Astrocyte (in vitro differentiated cells and primary cell): ENCODE measurements at regions not wholly inside any gene's neighbourhood (a gene's known extent, or its start where the extent isn't known, plus 50 kb on each side); places are given as distances from the start of the nearest gene placed in this dataset.

ENCODE experiments used
- DNase-seq: peaks from one replicate; pipeline ENCODE4 v3.0.0-alpha.2; 2010; ENCODE audit warnings: low read depth
- FAIRE-seq: peaks from 2 replicates; lab custom pipeline; 2011; peaks lifted over from hg19 to GRCh38; lab: Jason Lieb, UNC
- H2AFZ ChIP-seq: 2 replicates; pipeline ENCODE4 v1.6.0; 2012; ENCODE audit warnings: low read depth, low read length, inconsistent platforms
- H3K27ac ChIP-seq: 2 replicates; pipeline ENCODE4 v1.5.1; 2011; ENCODE audit warnings: low read depth, low read length, inconsistent platforms
- H3K27me3 ChIP-seq: 2 replicates; pipeline ENCODE4 v1.6.0; 2011; ENCODE audit warnings: low read length, inconsistent platforms; ENCODE audit not compliant: insufficient read depth
- H3K36me3 ChIP-seq: 2 replicates; pipeline ENCODE4 v1.5.1; 2011; ENCODE audit warnings: low read length, inconsistent platforms; ENCODE audit not compliant: insufficient read depth
- H3K4me1 ChIP-seq: 2 replicates; pipeline ENCODE4 v1.5.1; 2011; ENCODE audit warnings: low read length, inconsistent platforms; ENCODE audit not compliant: insufficient read depth
- H3K4me2 ChIP-seq: 2 replicates; pipeline ENCODE4 v1.6.0; 2012; ENCODE audit warnings: low read length, inconsistent platforms
- H3K4me3 ChIP-seq: 2 replicates; pipeline ENCODE4 v1.5.1; 2011; ENCODE audit warnings: low read depth, mild to moderate bottlenecking, low read length, inconsistent platforms; ENCODE audit not compliant: insufficient read depth
- H3K79me2 ChIP-seq: 2 replicates; pipeline ENCODE4 v1.6.0; 2012; ENCODE audit warnings: mild to moderate bottlenecking, low read length, inconsistent platforms; ENCODE audit not compliant: insufficient read depth
- H3K9ac ChIP-seq: 2 replicates; pipeline ENCODE4 v1.6.0; 2012; ENCODE audit warnings: mild to moderate bottlenecking, low read length, inconsistent platforms
- H3K9me3 ChIP-seq: 2 replicates; pipeline ENCODE4 v1.5.1; 2012; ENCODE audit warnings: low read depth, mild to moderate bottlenecking, low read length, inconsistent platforms; ENCODE audit not compliant: insufficient read depth
- H4K20me1 ChIP-seq: 2 replicates; pipeline ENCODE4 v1.6.0; 2012; ENCODE audit warnings: low read length, inconsistent platforms; ENCODE audit not compliant: insufficient read depth
- H3K27ac Mint-ChIP-seq: one replicate; pipeline ENCODE4 v1.8.0; 2021; ENCODE audit warnings: mild to moderate bottlenecking, mixed read lengths; ENCODE audit not compliant: unreplicated experiment
- H3K27me3 Mint-ChIP-seq: one replicate; pipeline ENCODE4 v1.8.0; 2021; ENCODE audit warnings: low read depth, mixed read lengths; ENCODE audit not compliant: unreplicated experiment
- H3K36me3 Mint-ChIP-seq: one replicate; pipeline ENCODE4 v1.8.0; 2021; ENCODE audit warnings: low read depth, mixed read lengths; ENCODE audit not compliant: unreplicated experiment
- H3K4me1 Mint-ChIP-seq: one replicate; pipeline ENCODE4 v1.8.0; 2021; ENCODE audit warnings: low read depth, mixed read lengths; ENCODE audit not compliant: unreplicated experiment
- H3K4me3 Mint-ChIP-seq: one replicate; pipeline ENCODE4 v1.8.0; 2021; ENCODE audit warnings: mild to moderate bottlenecking, moderate library complexity, mixed read lengths; ENCODE audit not compliant: unreplicated experiment
- H3K9me3 Mint-ChIP-seq: one replicate; pipeline ENCODE4 v1.8.0; 2021; ENCODE audit warnings: mild to moderate bottlenecking, mixed read lengths; ENCODE audit not compliant: unreplicated experiment
- EZH2 ChIP-seq: IDR thresholded peaks from 2 replicates; pipeline ENCODE4 v1.6.1; 2012; ENCODE audit warnings: mild to moderate bottlenecking, low read length, inconsistent platforms; ENCODE audit not compliant: insufficient read depth
- TF ChIP-seq, protein P1 (sequence below): IDR thresholded peaks from 2 replicates; pipeline ENCODE4 v1.5.1; 2011; ENCODE audit warnings: low read depth, mild to moderate bottlenecking, inconsistent platforms, low read length, moderate library complexity; ENCODE audit not compliant: insufficient read depth

GRCh38 chr22:22035771-22036314 is 53.3 kb upstream of the TOP3B start:
- H3K27me3 Mint-ChIP-seq = peaks cover 39% of the 10 kb centered on the region
- Histone ChIP-seq H3K36me3 (no peaks in the 10 kb centered on the region), H3K4me3 (no peak overlapping the region), H3K79me2 (no peaks in the 10 kb centered on the region), H3K4me1 (peaks cover 12% of the 10 kb centered on the region), H4K20me1 (no peaks in the 10 kb centered on the region), H3K27ac (no peak overlapping the region), H2AFZ (no peak overlapping the region), H3K9me3 (no peaks in the 10 kb centered on the region), H3K9ac (no peak overlapping the region), H3K4me2 (no peak overlapping the region), H3K27me3 (peaks cover 11% of the 10 kb centered on the region)
- H3K9me3 Mint-ChIP-seq = no peaks in the 10 kb centered on the region
- no peak for FAIRE-seq
- H3K36me3 Mint-ChIP-seq = no peaks in the 10 kb centered on the region
- no peak overlapping the region for H3K27ac Mint-ChIP-seq
- H3K4me3 Mint-ChIP-seq = no peak overlapping the region
- peaks cover 4% of the 10 kb centered on the region for H3K4me1 Mint-ChIP-seq
- TF ChIP-seq, protein P1, sequence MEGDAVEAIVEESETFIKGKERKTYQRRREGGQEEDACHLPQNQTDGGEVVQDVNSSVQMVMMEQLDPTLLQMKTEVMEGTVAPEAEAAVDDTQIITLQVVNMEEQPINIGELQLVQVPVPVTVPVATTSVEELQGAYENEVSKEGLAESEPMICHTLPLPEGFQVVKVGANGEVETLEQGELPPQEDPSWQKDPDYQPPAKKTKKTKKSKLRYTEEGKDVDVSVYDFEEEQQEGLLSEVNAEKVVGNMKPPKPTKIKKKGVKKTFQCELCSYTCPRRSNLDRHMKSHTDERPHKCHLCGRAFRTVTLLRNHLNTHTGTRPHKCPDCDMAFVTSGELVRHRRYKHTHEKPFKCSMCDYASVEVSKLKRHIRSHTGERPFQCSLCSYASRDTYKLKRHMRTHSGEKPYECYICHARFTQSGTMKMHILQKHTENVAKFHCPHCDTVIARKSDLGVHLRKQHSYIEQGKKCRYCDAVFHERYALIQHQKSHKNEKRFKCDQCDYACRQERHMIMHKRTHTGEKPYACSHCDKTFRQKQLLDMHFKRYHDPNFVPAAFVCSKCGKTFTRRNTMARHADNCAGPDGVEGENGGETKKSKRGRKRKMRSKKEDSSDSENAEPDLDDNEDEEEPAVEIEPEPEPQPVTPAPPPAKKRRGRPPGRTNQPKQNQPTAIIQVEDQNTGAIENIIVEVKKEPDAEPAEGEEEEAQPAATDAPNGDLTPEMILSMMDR = no peak
- no peak for TF ChIP-seq EZH2
- no peak for DNase-seq

DNA sequence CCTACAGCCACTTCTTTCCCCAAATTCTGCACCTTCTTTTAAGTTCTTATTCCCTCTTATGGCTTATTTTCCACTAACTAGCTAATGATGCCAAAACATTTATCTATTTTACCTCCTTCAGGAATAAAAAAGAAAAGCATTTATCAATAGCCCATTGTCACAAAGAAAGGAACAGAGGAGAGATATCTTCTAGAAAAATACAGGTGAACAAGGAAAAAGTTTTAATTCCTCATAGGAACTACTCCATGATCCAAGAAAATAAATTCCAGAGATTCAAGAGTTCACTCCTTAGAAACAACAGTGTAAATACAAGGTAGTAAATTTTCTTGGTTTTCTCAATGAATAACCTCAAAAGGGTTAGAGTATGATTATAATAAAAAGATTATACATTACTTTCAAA is 52.6 kb upstream of the TOP3B start:
- Histone ChIP-seq H3K27ac (no peak overlapping the region), H4K20me1 (no peaks in the 10 kb centered on the region), H3K4me2 (no peak overlapping the region), H3K27me3 (peaks cover 8% of the 10 kb centered on the region), H3K79me2 (no peaks in the 10 kb centered on the region), H3K4me3 (no peak overlapping the region), H3K9me3 (no peaks in the 10 kb centered on the region), H3K36me3 (no peaks in the 10 kb centered on the region), H2AFZ (no peak overlapping the region), H3K9ac (no peak overlapping the region), H3K4me1 (peaks cover 12% of the 10 kb centered on the region)
- Mint-ChIP-seq H3K4me1 (peaks cover 4% of the 10 kb centered on the region), H3K9me3 (no peaks in the 10 kb centered on the region), H3K27ac (no peak overlapping the region), H3K27me3 (peaks cover 39% of the 10 kb centered on the region), H3K4me3 (no peak overlapping the region), H3K36me3 (no peaks in the 10 kb centered on the region)
- no peak for DNase-seq
- TF ChIP-seq, protein P1 = no peak
- no peak for TF ChIP-seq EZH2
- no peak for FAIRE-seq

DNA sequence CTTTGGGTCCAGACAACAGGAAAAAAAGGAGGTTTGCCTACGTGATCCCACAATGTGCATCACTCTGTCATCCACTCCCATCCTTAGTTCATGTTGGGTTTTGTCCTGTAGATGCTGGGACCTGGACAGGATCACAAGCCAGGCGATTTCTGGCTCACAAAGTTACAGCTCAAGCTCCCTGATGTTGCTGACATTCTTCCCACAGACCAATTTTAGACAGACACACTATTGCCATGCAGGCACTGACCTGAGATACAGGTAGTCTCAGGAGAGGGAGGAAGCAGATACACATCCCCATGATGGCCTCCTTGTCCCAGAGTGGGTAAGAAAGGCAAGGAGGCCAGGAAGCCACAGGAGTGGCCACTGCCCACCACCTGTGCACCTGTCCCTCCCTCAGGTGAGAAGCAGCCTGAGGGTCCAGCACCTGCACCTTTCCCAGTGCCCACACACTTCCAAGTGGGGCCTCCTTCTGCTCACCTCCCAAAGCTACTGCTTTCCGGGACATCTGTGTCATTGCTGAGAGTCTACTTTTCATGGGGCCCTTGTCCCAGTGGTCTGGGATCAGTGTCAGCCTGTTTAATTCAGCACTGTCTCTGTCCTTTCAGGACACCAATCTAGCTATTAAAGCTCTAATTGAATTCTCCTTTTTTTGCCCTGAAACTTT is 52.0 kb upstream of the TOP3B start:
- DNase-seq = no peak
- peaks cover 4% of the 10 kb centered on the region for H3K4me1 Mint-ChIP-seq
- no peaks in the 10 kb centered on the region for H3K36me3 ChIP-seq
- no peaks in the 10 kb centered on the region for H3K9me3 ChIP-seq
- no peaks in the 10 kb centered on the region for H3K9me3 Mint-ChIP-seq
- no peaks in the 10 kb centered on the region for H4K20me1 ChIP-seq
- no peaks in the 10 kb centered on the region for H3K79me2 ChIP-seq
- TF ChIP-seq, protein P1 = no peak
- no peak for TF ChIP-seq EZH2
- peaks cover 8% of the 10 kb centered on the region for H3K27me3 ChIP-seq
- H3K9ac ChIP-seq = no peak overlapping the region
- H3K4me3 ChIP-seq = no peak overlapping the region
- peaks cover 12% of the 10 kb centered on the region for H3K4me1 ChIP-seq
- no peak overlapping the region for H3K27ac ChIP-seq
- H3K4me3 Mint-ChIP-seq = no peak overlapping the region
- peaks cover 39% of the 10 kb centered on the region for H3K27me3 Mint-ChIP-seq
- no peak overlapping the region for H3K4me2 ChIP-seq
- H3K36me3 Mint-ChIP-seq = no peaks in the 10 kb centered on the region
- no peak overlapping the region for H3K27ac Mint-ChIP-seq
- no peak for FAIRE-seq
- H2AFZ ChIP-seq = no peak overlapping the region
